ENCODE measurements at regions not wholly inside any gene's neighbourhood (a gene's known extent, or its start where the extent isn't known, plus 50 kb on each side); places are given as distances from the start of the nearest gene placed in this dataset.
"Not testable (repeated sequence)": the region's sequence is repeated elsewhere in the genome, so short reads cannot be mapped to it uniquely, and the experiment has no call there.

DNA sequence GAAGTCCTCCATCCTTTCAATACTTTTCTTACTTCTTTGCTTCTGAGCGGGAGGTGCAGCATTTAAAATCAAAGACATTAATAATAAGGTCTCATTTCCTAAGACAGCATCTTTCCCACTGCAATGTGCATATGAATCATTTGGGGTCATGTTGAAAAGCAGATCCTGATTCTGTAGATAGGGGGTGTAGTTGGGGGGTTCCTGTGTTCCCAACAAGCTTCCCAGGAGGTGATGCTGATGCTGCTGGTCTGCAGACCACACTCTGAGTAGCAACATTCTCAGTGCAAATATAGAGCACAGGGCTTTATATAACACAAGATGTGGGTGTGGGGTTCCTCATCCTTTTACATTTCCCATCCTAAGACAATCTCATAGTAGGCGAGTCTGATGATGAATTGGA lies 126.5 kb upstream of the PALM2AKAP2 start:
- Mint-ChIP-seq H3K4me1 (no peaks in the 10 kb centered on the region), H3K36me3 (no peaks in the 10 kb centered on the region), H3K27ac (no peak overlapping the region), H3K27me3 (ENCODE audit: low read depth) (peaks cover under 1% of the 10 kb centered on the region), H3K9me3 (peaks cover 3% of the 10 kb centered on the region), H3K4me3 (no peak overlapping the region)
- DNase-seq (ENCODE audit: low spot score in 2 of 2, unreplicated experiment in 2 of 2) = no peak
- TF ChIP-seq, protein P1, sequence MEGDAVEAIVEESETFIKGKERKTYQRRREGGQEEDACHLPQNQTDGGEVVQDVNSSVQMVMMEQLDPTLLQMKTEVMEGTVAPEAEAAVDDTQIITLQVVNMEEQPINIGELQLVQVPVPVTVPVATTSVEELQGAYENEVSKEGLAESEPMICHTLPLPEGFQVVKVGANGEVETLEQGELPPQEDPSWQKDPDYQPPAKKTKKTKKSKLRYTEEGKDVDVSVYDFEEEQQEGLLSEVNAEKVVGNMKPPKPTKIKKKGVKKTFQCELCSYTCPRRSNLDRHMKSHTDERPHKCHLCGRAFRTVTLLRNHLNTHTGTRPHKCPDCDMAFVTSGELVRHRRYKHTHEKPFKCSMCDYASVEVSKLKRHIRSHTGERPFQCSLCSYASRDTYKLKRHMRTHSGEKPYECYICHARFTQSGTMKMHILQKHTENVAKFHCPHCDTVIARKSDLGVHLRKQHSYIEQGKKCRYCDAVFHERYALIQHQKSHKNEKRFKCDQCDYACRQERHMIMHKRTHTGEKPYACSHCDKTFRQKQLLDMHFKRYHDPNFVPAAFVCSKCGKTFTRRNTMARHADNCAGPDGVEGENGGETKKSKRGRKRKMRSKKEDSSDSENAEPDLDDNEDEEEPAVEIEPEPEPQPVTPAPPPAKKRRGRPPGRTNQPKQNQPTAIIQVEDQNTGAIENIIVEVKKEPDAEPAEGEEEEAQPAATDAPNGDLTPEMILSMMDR (IDR thresholded peaks at IDR 0.05; ENCODE audit: unreplicated experiment) = no peak

DNA sequence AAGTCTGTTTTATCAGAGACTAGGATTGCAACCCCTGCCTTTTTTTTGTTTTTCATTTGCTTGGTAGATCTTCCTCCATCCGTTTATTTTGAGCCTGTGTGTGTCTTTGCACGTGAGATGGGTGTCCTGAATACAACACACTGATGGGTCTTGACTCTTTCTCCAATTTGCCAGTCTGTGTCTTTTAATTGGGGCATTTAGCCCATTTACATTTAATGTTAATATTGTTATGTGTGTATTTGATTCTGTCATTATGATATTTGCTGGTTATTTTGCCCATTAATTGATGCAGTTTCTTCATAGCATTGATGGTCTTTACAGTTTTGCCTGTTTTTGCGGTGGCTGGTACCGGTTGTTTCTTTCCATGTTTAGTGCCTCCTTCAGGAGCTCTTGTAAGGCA lies 116.0 kb upstream of the PALM2AKAP2 start:
- not testable (repeated sequence) for DNase-seq (ENCODE audit: low spot score in 2 of 2, unreplicated experiment in 2 of 2); H3K27ac Mint-ChIP-seq; H3K4me3 Mint-ChIP-seq; H3K4me1 Mint-ChIP-seq; H3K27me3 Mint-ChIP-seq (ENCODE audit: low read depth); H3K36me3 Mint-ChIP-seq
- H3K9me3 Mint-ChIP-seq = peaks cover 29% of the 10 kb centered on the region

GRCh38 chr9:109665736-109666135 lies 114.3 kb upstream of the PALM2AKAP2 start:
- peaks cover 29% of the 10 kb centered on the region for H3K9me3 Mint-ChIP-seq
- not testable (repeated sequence) for H3K27ac Mint-ChIP-seq; H3K4me1 Mint-ChIP-seq; H3K4me3 Mint-ChIP-seq; H3K27me3 Mint-ChIP-seq (ENCODE audit: low read depth); H3K36me3 Mint-ChIP-seq; DNase-seq (ENCODE audit: low spot score in 2 of 2, unreplicated experiment in 2 of 2)

GRCh38 chr9:109681301-109681700 lies 98.7 kb upstream of the PALM2AKAP2 start:
- DNase-seq (ENCODE audit: low spot score in 2 of 2, unreplicated experiment in 2 of 2) = no peak
- H3K4me1 Mint-ChIP-seq = no peaks in the 10 kb centered on the region
- H3K27ac Mint-ChIP-seq = no peak overlapping the region
- peaks cover 12% of the 10 kb centered on the region for H3K9me3 Mint-ChIP-seq
- no peak overlapping the region for H3K4me3 Mint-ChIP-seq
- no peaks in the 10 kb centered on the region for H3K36me3 Mint-ChIP-seq
- TF ChIP-seq, protein P1 (IDR thresholded peaks at IDR 0.05; ENCODE audit: unreplicated experiment) = no peak
- peaks cover 7% of the 10 kb centered on the region for H3K27me3 Mint-ChIP-seq (ENCODE audit: low read depth)

GRCh38 chr9:109682227-109682626 lies 97.8 kb upstream of the PALM2AKAP2 start:
- no peaks in the 10 kb centered on the region for H3K36me3 Mint-ChIP-seq
- H3K27me3 Mint-ChIP-seq (ENCODE audit: low read depth) = no peaks in the 10 kb centered on the region
- no peak for DNase-seq (ENCODE audit: low spot score in 2 of 2, unreplicated experiment in 2 of 2)
- TF ChIP-seq, protein P1 (IDR thresholded peaks at IDR 0.05; ENCODE audit: unreplicated experiment) = no peak
- H3K27ac Mint-ChIP-seq = no peak overlapping the region
- no peaks in the 10 kb centered on the region for H3K4me1 Mint-ChIP-seq
- H3K9me3 Mint-ChIP-seq = peaks cover 17% of the 10 kb centered on the region
- no peak overlapping the region for H3K4me3 Mint-ChIP-seq

- Mint-ChIP-seq H3K36me3 (no peaks in the 10 kb centered on the region), H3K9me3 (peaks cover 21% of the 10 kb centered on the region), H3K4me3 (no peak overlapping the region), H3K27ac (no peak overlapping the region), H3K27me3 (ENCODE audit: low read depth) (no peaks in the 10 kb centered on the region), H3K4me1 (no peaks in the 10 kb centered on the region)
- no peak for DNase-seq (ENCODE audit: low spot score in 2 of 2, unreplicated experiment in 2 of 2)
- TF ChIP-seq, protein P1 (IDR thresholded peaks at IDR 0.05; ENCODE audit: unreplicated experiment) = no peak
Measured at GRCh38 chr9:109683521-109683920, 96.5 kb upstream of the PALM2AKAP2 start.

DNA sequence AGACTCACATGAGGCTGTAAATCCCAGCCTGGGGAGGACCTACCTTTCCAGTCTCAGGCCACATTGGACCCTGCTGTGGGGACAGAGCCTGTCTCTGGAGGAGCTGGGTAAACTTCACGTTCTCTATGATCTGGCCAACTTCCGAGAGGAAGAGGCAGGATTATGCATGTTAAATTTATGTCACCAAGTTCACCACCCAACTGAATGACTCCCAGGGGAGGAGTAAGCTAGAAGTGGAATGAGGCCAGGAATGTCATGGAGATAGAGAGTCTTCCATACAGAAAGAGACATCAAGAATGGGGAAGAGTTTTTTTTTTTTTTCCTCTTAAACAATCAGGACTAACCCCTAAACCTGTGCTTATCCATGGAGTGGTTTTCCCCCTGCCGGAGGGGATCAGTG lies 90.3 kb upstream of the PALM2AKAP2 start:
- TF ChIP-seq, protein P1 (IDR thresholded peaks at IDR 0.05; ENCODE audit: unreplicated experiment) = no peak
- H3K4me3 Mint-ChIP-seq = no peak overlapping the region
- H3K36me3 Mint-ChIP-seq = no peaks in the 10 kb centered on the region
- peaks cover 16% of the 10 kb centered on the region for H3K9me3 Mint-ChIP-seq
- no peaks in the 10 kb centered on the region for H3K4me1 Mint-ChIP-seq
- H3K27ac Mint-ChIP-seq = no peak overlapping the region
- peaks cover 2% of the 10 kb centered on the region for H3K27me3 Mint-ChIP-seq (ENCODE audit: low read depth)
- DNase-seq (ENCODE audit: low spot score in 2 of 2, unreplicated experiment in 2 of 2) = no peak

Data from mesothelial cell of epicardium (in vitro differentiated cells).